Endothelial cell of umbilical vein (primary cell): ENCODE measurements at regions not wholly inside any gene's neighbourhood (a gene's known extent, or its start where the extent isn't known, plus 50 kb on each side); places are given as distances from the start of the nearest gene placed in this dataset.

Source experiments
- BruUV-seq: library from RNA; stranded (reverse); fragments of 400-500 nt; replicated peaks from 2 replicates; lab custom pipeline; 2021; lab: Mats Ljungman, UMichigan
- CTCF ChIA-PET: fragments of 300-600, 350-600 bp; sonication (Branson Sonifier 250); formaldehyde crosslinking; loops from one replicate; lab custom pipeline; 2021; ENCODE audit warnings: antibody characterized with exemption, inconsistent platforms; lab: Charles Lee
- POLR2A ChIA-PET: fragments of 300-600, 350-600 bp; sonication (Branson Sonifier 250); formaldehyde crosslinking; loops from one replicate; lab custom pipeline; 2021; ENCODE audit warnings: antibody characterized with exemption, inconsistent platforms; lab: Charles Lee
- DNase-seq: peaks from one replicate; pipeline ENCODE4 v3.0.0-alpha.2; 2011; ENCODE audit warnings: low read depth, low spot score
- FAIRE-seq: peaks from 2 replicates; lab custom pipeline; 2011; peaks lifted over from hg19 to GRCh38; lab: Jason Lieb, UNC
- H2AFZ ChIP-seq: 2 replicates; pipeline ENCODE4 v1.6.0; 2012; ENCODE audit warnings: low read depth, low read length, control low read depth, inconsistent platforms
- H3K27ac ChIP-seq: 2 replicates; pipeline ENCODE4 v1.5.1; 2011; ENCODE audit warnings: low read depth, mild to moderate bottlenecking, control low read depth, low read length, moderate library complexity; ENCODE audit not compliant: insufficient read depth
- H3K27me3 ChIP-seq, 2 experiments: 2 replicates each; pipeline versions ENCODE4 v1.6.0 to v1.6.1; 2011; ENCODE audit warnings: low read length in 2 of 2, mixed read lengths in 1 of 2; ENCODE audit not compliant: control insufficient read depth in 2 of 2, insufficient read depth in 2 of 2
- H3K36me3 ChIP-seq, 2 experiments: 2 replicates in 1 of 2; 3 replicates in 1 of 2; pipeline ENCODE4 v1.5.1; 2011; ENCODE audit warnings: low read length in 2 of 2, mild to moderate bottlenecking in 1 of 2, moderate library complexity in 1 of 2; ENCODE audit not compliant: control insufficient read depth in 2 of 2, insufficient read depth in 2 of 2; ENCODE audit errors: extremely low read depth in 1 of 2
- H3K4me1 ChIP-seq: 3 replicates; pipeline ENCODE4 v1.5.1; 2011; ENCODE audit warnings: mild to moderate bottlenecking, low read length; ENCODE audit not compliant: control insufficient read depth, insufficient read depth; ENCODE audit errors: extremely low read depth
- H3K4me2 ChIP-seq: 2 replicates; pipeline ENCODE4 v1.6.1; 2011; ENCODE audit warnings: low read length, control low read depth, mixed read lengths; ENCODE audit not compliant: insufficient read depth
- H3K4me3 ChIP-seq, 3 experiments: fragments of 200-600 bp in 1 of 3; sonication (generic), shearing (Covaris generic) in 1 of 3; replicated peaks in 1 of 3; 2 replicates each; pipeline ENCODE4 v1.5.1; 2011 to 2016; ENCODE audit warnings: control low read depth in 3 of 3, low read length in 3 of 3, mild to moderate bottlenecking in 2 of 3, inconsistent platforms in 1 of 3, low read depth in 1 of 3, moderate library complexity in 1 of 3; ENCODE audit not compliant: insufficient read depth in 1 of 3
- H3K79me2 ChIP-seq: 2 replicates; pipeline ENCODE4 v1.6.0; 2012; ENCODE audit warnings: low read length, inconsistent platforms; ENCODE audit not compliant: control insufficient read depth, insufficient read depth
- H3K9ac ChIP-seq: replicated peaks from 2 replicates; pipeline ENCODE3; 2011; ENCODE audit warnings: low read length, control low read depth; ENCODE audit not compliant: insufficient read depth; ENCODE audit errors: extremely low read depth
- H3K9me1 ChIP-seq: replicated peaks from 3 replicates; pipeline ENCODE4 v1.6.0; 2011; ENCODE audit warnings: mild to moderate bottlenecking, low read length; ENCODE audit not compliant: control insufficient read depth, insufficient read depth; ENCODE audit errors: extremely low read depth
- H3K9me3 ChIP-seq: replicated peaks from 2 replicates; pipeline ENCODE4 v1.5.1; 2012; ENCODE audit warnings: low read length, inconsistent platforms; ENCODE audit not compliant: control insufficient read depth, insufficient read depth
- H4K20me1 ChIP-seq: replicated peaks from 2 replicates; pipeline ENCODE3; 2011; ENCODE audit warnings: mild to moderate bottlenecking, low read length; ENCODE audit not compliant: control insufficient read depth, insufficient read depth; ENCODE audit errors: extremely low read depth
- CTCF ChIP-seq, 2 donors: IDR thresholded peaks; 1 replicate in 1 of 2; 2 replicates in 1 of 2; pipeline ENCODE4 v1.5.1; 2011; ENCODE audit warnings: low read length in 2 of 2, mild to moderate bottlenecking in 2 of 2, moderate library complexity in 2 of 2, control low read depth in 1 of 2, inconsistent platforms in 1 of 2, low read depth in 1 of 2; ENCODE audit not compliant: insufficient read depth in 1 of 2; ENCODE audit errors: extremely low read depth in 1 of 2
- EZH2 ChIP-seq: IDR thresholded peaks from 2 replicates; pipeline ENCODE4 v1.6.1; 2012; ENCODE audit warnings: borderline replicate concordance, low read depth, mild to moderate bottlenecking, moderate library complexity, low read length, inconsistent platforms; ENCODE audit not compliant: severe bottlenecking
- FOS ChIP-seq: IDR thresholded peaks from 2 replicates; pipeline ENCODE4 v1.6.1; 2011; ENCODE audit warnings: mild to moderate bottlenecking, low read length, moderate library complexity, borderline replicate concordance; ENCODE audit not compliant: insufficient read depth
- GATA2 ChIP-seq: IDR thresholded peaks from 2 replicates; pipeline ENCODE4 v1.7.0; 2011; ENCODE audit warnings: low read depth, mild to moderate bottlenecking, moderate library complexity, mixed read lengths, low read length; ENCODE audit not compliant: insufficient read length, insufficient read depth
- JUN ChIP-seq: IDR thresholded peaks from 2 replicates; pipeline ENCODE4 v1.6.1; 2011; ENCODE audit warnings: borderline replicate concordance, low read depth; ENCODE audit not compliant: insufficient read length, insufficient read depth
- MAX ChIP-seq: IDR thresholded peaks from 2 replicates; pipeline ENCODE4 v1.6.1; 2011; ENCODE audit not compliant: insufficient read depth, insufficient read length
- MYC ChIP-seq: IDR thresholded peaks from one replicate; pipeline ENCODE4 v1.6.1; 2011; ENCODE audit warnings: mild to moderate bottlenecking, low read depth, low read length
- POLR2A ChIP-seq: IDR thresholded peaks from 2 replicates; pipeline ENCODE4 v1.6.1; 2012; ENCODE audit warnings: low read depth, mild to moderate bottlenecking, control low read depth, low read length
- POLR2AphosphoS5 ChIP-seq: IDR thresholded peaks from 2 replicates; pipeline ENCODE4 v1.6.1; 2012; ENCODE audit warnings: low read depth, mild to moderate bottlenecking, control low read depth, low read length, moderate library complexity; ENCODE audit not compliant: insufficient read depth
- dilution Hi-C: fragments of 300-500 bp; cut with MboI; formaldehyde crosslinking; loops from one replicate; pipeline ENCODE4 v1.15.0; 2019; ENCODE audit warnings: low sequenced_read_pairs; ENCODE audit not compliant: extremely low pct_ligation_motif_present
- intact Hi-C: fragments of 100-400 bp; cut with micrococcal nuclease; formaldehyde crosslinking; loops from one replicate; pipeline ENCODE4 v1.10.0; 2022

GRCh38 chr17:77654296-77654695 is 304.2 kb upstream of the TNRC6C start:
- Histone ChIP-seq H3K36me3 (no peaks in the 10 kb centered on the region), H3K79me2 (no peaks in the 10 kb centered on the region), H2AFZ (no peak overlapping the region), H3K9ac (no peak overlapping the region), H3K27ac (no peak overlapping the region), H3K27me3 (no peaks in the 10 kb centered on the region), H4K20me1 (no peaks in the 10 kb centered on the region), H3K4me2 (no peak overlapping the region), H3K4me3 (no peak overlapping the region), H3K9me3 (no peaks in the 10 kb centered on the region), H3K9me1 (no peaks in the 10 kb centered on the region), H3K4me1 (no peaks in the 10 kb centered on the region)
- ChIA-PET POLR2A (no interaction called here), CTCF (no interaction called here)
- intact Hi-C loops, result no loop called here
- BruUV-seq, result no TSS peak
- no peak for TF ChIP-seq FOS
- no peak for TF ChIP-seq EZH2
- no peak for TF ChIP-seq MAX
- TF ChIP-seq CTCF (IDR thresholded peaks at IDR 0.05; ENCODE audit: extremely low read depth in 1 of 2, insufficient read depth in 1 of 2, low read depth in 1 of 2, low read length in 2 of 2), result no peak
- no peak for TF ChIP-seq GATA2
- no peak for TF ChIP-seq MYC
- TF ChIP-seq POLR2A, result no peak
- TF ChIP-seq POLR2AphosphoS5, result no peak
- TF ChIP-seq JUN, result no peak
- dilution Hi-C loops, result no loop called here
- DNase-seq (no peak), FAIRE-seq (no peak)
